Activated B cell treated with CpG ODN at 0.5 μM for 24 hours (primary cell): ENCODE measurements at regions not wholly inside any gene's neighbourhood (a gene's known extent, or its start where the extent isn't known, plus 50 kb on each side); places are given as distances from the start of the nearest gene placed in this dataset.
"Not testable (repeated sequence)": the region's sequence is repeated elsewhere in the genome, so short reads cannot be mapped to it uniquely, and the experiment has no call there.

Source experiments
- ATAC-seq: fragments of 200-7000 bp; cut with Tn5 transposase; one replicate; pipeline ENCODE4 v1.10.0; 2021; ENCODE audit warnings: low read depth, mild to moderate bottlenecking, moderate library complexity
- CTCF ChIA-PET: fragments of 350-600 bp; sonication (Branson Sonifier 250); formaldehyde crosslinking; loops from one replicate; lab custom pipeline; 2021; ENCODE audit warnings: antibody characterized with exemption; lab: Charles Lee
- POLR2A ChIA-PET: fragments of 350-600 bp; sonication (Branson Sonifier 250); formaldehyde crosslinking; loops from one replicate; lab custom pipeline; 2021; ENCODE audit warnings: antibody characterized with exemption; lab: Charles Lee
- DNase-seq: peaks from one replicate; pipeline ENCODE4 v3.0.0; 2022
- H3K27ac Mint-ChIP-seq: one replicate; pipeline ENCODE4 v1.8.0; 2020; ENCODE audit warnings: mixed read lengths
- H3K27me3 Mint-ChIP-seq: one replicate; pipeline ENCODE4 v1.8.0; 2021; ENCODE audit warnings: mixed read lengths
- H3K36me3 Mint-ChIP-seq: one replicate; pipeline ENCODE4 v1.8.0; 2021; ENCODE audit warnings: low read depth, mixed read lengths
- H3K4me1 Mint-ChIP-seq: one replicate; pipeline ENCODE4 v1.8.0; 2021; ENCODE audit warnings: mixed read lengths
- H3K4me3 Mint-ChIP-seq: one replicate; pipeline ENCODE4 v1.8.0; 2020; ENCODE audit warnings: mild to moderate bottlenecking, mixed read lengths
- H3K9me3 Mint-ChIP-seq: one replicate; pipeline ENCODE4 v1.8.0; 2020; ENCODE audit warnings: mixed read lengths
- intact Hi-C: fragments of 100-400 bp; cut with micrococcal nuclease; formaldehyde crosslinking; loops from one replicate; pipeline ENCODE4 v1.15.1; 2024
- TF ChIP-seq, protein P1 (sequence below): fragments of 200-600 bp; IDR thresholded peaks from one replicate; pipeline ENCODE4 v1.8.0; 2022; ENCODE audit warnings: antibody characterized with exemption, mild to moderate bottlenecking

DNA sequence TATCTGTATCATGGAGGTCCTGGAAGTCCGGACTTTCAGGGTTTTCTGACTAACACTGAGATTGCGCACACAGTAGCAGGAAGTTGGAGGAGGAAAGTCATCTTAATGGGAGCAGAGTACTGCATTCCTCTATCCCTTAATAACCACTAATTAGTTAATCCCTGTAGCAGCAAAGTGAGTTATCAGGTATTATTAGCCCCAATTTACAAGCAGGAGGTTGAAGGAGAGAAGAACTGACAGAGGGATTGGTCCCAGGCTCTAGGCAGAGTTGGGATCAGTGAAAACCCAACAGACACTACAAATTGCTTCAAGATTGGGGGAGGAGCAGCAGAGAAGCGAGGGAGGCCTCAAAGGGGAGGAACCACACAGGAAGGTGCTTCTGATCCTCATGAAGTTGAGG, 74.5 kb upstream of the XPA start:
- H3K27me3 Mint-ChIP-seq: peaks cover 33% of the 10 kb centered on the region
- no peaks in the 10 kb centered on the region for H3K36me3 Mint-ChIP-seq
- no peak for ATAC-seq
- no peak overlapping the region for H3K27ac Mint-ChIP-seq
- H3K9me3 Mint-ChIP-seq: no peaks in the 10 kb centered on the region
- no peaks in the 10 kb centered on the region for H3K4me1 Mint-ChIP-seq
- TF ChIP-seq, protein P1, sequence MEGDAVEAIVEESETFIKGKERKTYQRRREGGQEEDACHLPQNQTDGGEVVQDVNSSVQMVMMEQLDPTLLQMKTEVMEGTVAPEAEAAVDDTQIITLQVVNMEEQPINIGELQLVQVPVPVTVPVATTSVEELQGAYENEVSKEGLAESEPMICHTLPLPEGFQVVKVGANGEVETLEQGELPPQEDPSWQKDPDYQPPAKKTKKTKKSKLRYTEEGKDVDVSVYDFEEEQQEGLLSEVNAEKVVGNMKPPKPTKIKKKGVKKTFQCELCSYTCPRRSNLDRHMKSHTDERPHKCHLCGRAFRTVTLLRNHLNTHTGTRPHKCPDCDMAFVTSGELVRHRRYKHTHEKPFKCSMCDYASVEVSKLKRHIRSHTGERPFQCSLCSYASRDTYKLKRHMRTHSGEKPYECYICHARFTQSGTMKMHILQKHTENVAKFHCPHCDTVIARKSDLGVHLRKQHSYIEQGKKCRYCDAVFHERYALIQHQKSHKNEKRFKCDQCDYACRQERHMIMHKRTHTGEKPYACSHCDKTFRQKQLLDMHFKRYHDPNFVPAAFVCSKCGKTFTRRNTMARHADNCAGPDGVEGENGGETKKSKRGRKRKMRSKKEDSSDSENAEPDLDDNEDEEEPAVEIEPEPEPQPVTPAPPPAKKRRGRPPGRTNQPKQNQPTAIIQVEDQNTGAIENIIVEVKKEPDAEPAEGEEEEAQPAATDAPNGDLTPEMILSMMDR: no peak
- ChIA-PET POLR2A (no interaction called here), CTCF (no interaction called here)
- DNase-seq: no peak
- H3K4me3 Mint-ChIP-seq: no peak overlapping the region
- intact Hi-C loops: no loop called here

DNA sequence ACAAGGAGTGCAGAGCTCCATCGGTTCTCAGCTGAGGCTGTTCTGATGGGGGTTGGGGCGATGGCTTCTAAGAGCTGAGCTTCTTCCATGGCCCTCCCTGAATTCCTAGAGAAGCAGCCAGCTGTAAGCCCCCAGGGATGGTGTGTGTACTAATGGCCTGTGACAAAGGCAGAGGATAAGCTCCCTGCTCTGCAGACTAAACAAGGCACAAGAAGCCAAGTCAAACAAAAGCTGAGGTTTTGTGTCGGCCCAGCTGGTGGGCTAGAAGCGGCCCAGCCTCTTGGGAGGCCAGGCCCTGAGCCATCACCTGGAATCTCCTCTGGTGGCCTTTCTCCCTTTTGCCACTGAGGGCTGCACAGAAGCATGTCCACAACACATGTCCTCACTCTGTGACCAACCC, 75.0 kb upstream of the XPA start:
- ATAC-seq: no peak
- POLR2A ChIA-PET: no interaction called here
- H3K4me1 Mint-ChIP-seq: no peaks in the 10 kb centered on the region
- TF ChIP-seq, protein P1: no peak
- DNase-seq: no peak
- CTCF ChIA-PET: no interaction called here
- intact Hi-C loops: no loop called here
- H3K9me3 Mint-ChIP-seq: no peaks in the 10 kb centered on the region
- no peak overlapping the region for H3K27ac Mint-ChIP-seq
- H3K36me3 Mint-ChIP-seq: no peaks in the 10 kb centered on the region
- peaks cover 33% of the 10 kb centered on the region for H3K27me3 Mint-ChIP-seq
- no peak overlapping the region for H3K4me3 Mint-ChIP-seq

DNA sequence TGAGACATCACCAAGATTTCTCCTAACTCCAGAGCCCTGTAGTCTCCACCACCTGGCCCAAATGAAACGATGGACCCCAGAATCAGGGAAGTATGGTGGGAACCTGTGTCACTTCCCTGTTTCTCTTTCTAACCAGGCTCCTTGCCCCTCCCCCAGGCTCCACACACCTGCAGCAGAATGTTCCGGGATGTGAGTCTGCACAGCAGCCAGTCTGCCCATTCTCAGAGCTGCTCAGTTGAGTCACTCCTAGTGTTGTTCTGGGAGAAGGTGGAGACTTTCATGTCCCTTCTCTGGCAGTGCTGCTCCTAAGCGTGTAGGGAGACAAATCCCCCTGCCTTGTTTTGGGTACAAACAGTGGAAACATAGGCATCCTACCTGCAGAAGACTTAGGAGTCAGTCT, 76.0 kb upstream of the XPA start:
- no peak for DNase-seq
- ATAC-seq: no peak
- Mint-ChIP-seq H3K4me1 (no peaks in the 10 kb centered on the region), H3K36me3 (no peaks in the 10 kb centered on the region), H3K4me3 (no peak overlapping the region), H3K27ac (no peak overlapping the region), H3K27me3 (peaks cover 33% of the 10 kb centered on the region), H3K9me3 (no peaks in the 10 kb centered on the region)
- TF ChIP-seq, protein P1: no peak
- intact Hi-C loops: no loop called here
- ChIA-PET POLR2A (no interaction called here), CTCF (no interaction called here)

DNA sequence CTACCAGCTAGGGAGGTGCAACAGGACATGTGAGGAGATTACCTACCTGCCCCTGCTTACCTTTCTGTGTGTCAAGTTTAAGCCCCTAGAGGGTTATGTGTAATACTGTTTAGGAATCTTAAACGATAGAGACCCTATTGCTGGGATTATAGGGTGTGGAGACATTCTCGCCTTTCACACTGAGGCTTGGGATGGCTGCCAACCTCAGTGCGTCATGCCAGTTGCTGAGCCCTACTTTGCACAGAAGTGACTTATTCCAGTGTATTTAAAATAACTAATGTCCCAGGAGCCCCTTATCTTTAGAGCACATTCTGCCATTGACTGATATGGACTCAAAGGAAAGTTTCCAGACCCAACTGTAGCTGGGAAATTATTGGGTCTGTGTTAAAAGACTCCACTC, 76.6 kb upstream of the XPA start:
- Mint-ChIP-seq H3K4me1 (no peaks in the 10 kb centered on the region), H3K27ac (no peak overlapping the region), H3K9me3 (peaks cover 3% of the 10 kb centered on the region), H3K4me3 (no peak overlapping the region), H3K27me3 (peaks cover 30% of the 10 kb centered on the region), H3K36me3 (peaks cover 2% of the 10 kb centered on the region)
- TF ChIP-seq, protein P1: no peak
- ChIA-PET CTCF (no interaction called here), POLR2A (no interaction called here)
- ATAC-seq (no peak), DNase-seq (no peak)
- intact Hi-C loops: no loop called here

DNA sequence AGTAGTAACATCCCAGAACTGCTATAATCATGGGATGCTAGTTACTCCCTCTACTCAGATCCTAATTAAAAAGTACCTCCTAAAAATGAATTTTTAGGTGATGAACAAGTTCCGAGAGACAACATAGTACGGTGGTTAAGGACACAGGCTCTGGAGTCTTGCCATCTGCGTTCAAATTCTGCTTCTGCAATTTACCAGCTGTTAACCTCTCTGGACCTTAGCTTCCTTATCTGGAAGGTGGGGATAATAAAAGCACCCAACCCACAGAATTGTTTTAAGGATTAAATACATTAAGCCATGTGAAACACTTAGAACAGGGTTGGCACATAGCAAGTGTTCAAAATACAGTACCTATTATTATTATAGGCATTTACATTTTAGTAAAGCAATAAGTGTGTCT, 77.5 kb upstream of the XPA start:
- POLR2A ChIA-PET: interaction anchor here (0.6 kb wide), 1 partner anchor 982 kb away, joined by 3 read pairs; no protein-coding TSS in a partner anchor
- intact Hi-C loops: no loop called here
- no peak for DNase-seq
- ATAC-seq: no peak
- CTCF ChIA-PET: no interaction called here
- TF ChIP-seq, protein P1: no peak
- Mint-ChIP-seq H3K4me1 (no peaks in the 10 kb centered on the region), H3K4me3 (no peak overlapping the region), H3K27ac (no peak overlapping the region), H3K9me3 (peaks cover 7% of the 10 kb centered on the region), H3K27me3 (peaks cover 23% of the 10 kb centered on the region), H3K36me3 (peaks cover 5% of the 10 kb centered on the region)

DNA sequence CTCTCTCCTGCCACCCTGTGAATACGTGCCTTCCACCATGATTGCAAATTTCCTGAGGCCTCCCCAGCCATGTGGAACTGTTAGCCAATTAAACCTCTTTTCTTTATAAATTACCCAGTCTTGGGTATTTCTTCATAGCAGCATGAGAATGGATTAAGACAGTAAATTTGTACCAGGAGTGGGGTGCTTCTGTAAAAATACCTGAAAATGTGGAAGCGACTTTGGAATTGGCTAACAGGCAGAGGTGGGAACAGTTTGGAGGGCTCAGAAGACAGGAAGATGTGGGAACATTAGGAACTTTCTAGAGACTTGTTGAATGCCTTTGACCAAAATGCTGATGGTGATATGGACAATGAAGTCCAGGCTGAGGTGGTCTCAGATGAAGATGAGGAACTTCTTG, 74.3 kb upstream of the FOXE1 start:
- DNase-seq, H3K4me3 Mint-ChIP-seq, intact Hi-C loops, ATAC-seq, POLR2A ChIA-PET, H3K27ac Mint-ChIP-seq, H3K36me3 Mint-ChIP-seq, CTCF ChIA-PET, H3K4me1 Mint-ChIP-seq: not testable (repeated sequence)
- H3K9me3 Mint-ChIP-seq: peaks cover 11% of the 10 kb centered on the region
- H3K27me3 Mint-ChIP-seq: peaks cover 18% of the 10 kb centered on the region
